MM.1S (cell line): ENCODE measurements at regions not wholly inside any gene's neighbourhood (a gene's known extent, or its start where the extent isn't known, plus 50 kb on each side); places are given as distances from the start of the nearest gene placed in this dataset.

ENCODE experiments used
- DNase-seq: peaks from one replicate; pipeline ENCODE4 v3.0.0-alpha.2; 2015
- H2AFZ ChIP-seq: fragments of 300-600 bp; sonication (generic); 2 replicates; pipeline ENCODE4 v1.6.0; 2016; ENCODE audit warnings: antibody characterized with exemption, low read length
- H3F3A ChIP-seq: fragments of 300-600 bp; sonication (generic); 2 replicates; pipeline ENCODE4 v1.6.1; 2016; ENCODE audit warnings: mild to moderate bottlenecking, antibody characterized with exemption, low read length, moderate library complexity, mixed read lengths; ENCODE audit not compliant: insufficient read depth
- H3K27ac ChIP-seq: fragments of 300-600 bp; sonication (generic); 2 replicates; pipeline ENCODE4 v1.5.1; 2016; ENCODE audit warnings: mild to moderate bottlenecking, low read length
- H3K27me3 ChIP-seq: fragments of 300-600 bp; sonication (generic); replicated peaks from 2 replicates; pipeline ENCODE4 v1.6.0; 2016; ENCODE audit warnings: low read length; ENCODE audit not compliant: insufficient read depth
- H3K36me3 ChIP-seq: fragments of 300-600 bp; sonication (generic); replicated peaks from 2 replicates; pipeline ENCODE4 v1.6.1; 2016; ENCODE audit warnings: mild to moderate bottlenecking, low read length, mixed read lengths; ENCODE audit not compliant: insufficient read depth
- H3K4me1 ChIP-seq: fragments of 300-600 bp; sonication (generic); 2 replicates; pipeline ENCODE4 v1.6.1; 2016; ENCODE audit warnings: low read length, mixed read lengths
- H3K4me2 ChIP-seq: fragments of 300-600 bp; sonication (generic); 2 replicates; pipeline ENCODE4 v1.6.0; 2016; ENCODE audit warnings: low read depth, low read length
- H3K4me3 ChIP-seq: fragments of 300-600 bp; sonication (generic); 2 replicates; pipeline ENCODE4 v1.5.1; 2016; ENCODE audit warnings: low read length, mixed read lengths
- H3K79me2 ChIP-seq: fragments of 300-600 bp; sonication (generic); 2 replicates; pipeline ENCODE4 v1.6.1; 2016; ENCODE audit warnings: mixed run types, low read length, mixed read lengths
- H3K9ac ChIP-seq: fragments of 300-600 bp; sonication (generic); 2 replicates; pipeline ENCODE4 v1.6.1; 2016; ENCODE audit warnings: low read length, mixed read lengths
- H3K9me2 ChIP-seq: fragments of 300-600 bp; sonication (generic); replicated peaks from 2 replicates; pipeline ENCODE4 v1.6.1; 2016; ENCODE audit warnings: mild to moderate bottlenecking, low read length, mixed read lengths; ENCODE audit not compliant: insufficient read depth
- H3K9me3 ChIP-seq: fragments of 300-600 bp; sonication (generic); replicated peaks from 2 replicates; pipeline ENCODE4 v1.6.1; 2016; ENCODE audit warnings: mild to moderate bottlenecking, low read length, mixed read lengths; ENCODE audit not compliant: insufficient read depth
- H4K20me1 ChIP-seq: fragments of 300-600 bp; sonication (generic); 2 replicates; pipeline ENCODE4 v1.6.1; 2016; ENCODE audit warnings: mild to moderate bottlenecking, low read length, moderate library complexity, mixed read lengths; ENCODE audit not compliant: insufficient read depth
- EZH2 ChIP-seq: fragments of 300-600 bp; sonication (generic); optimal IDR thresholded peaks from 2 replicates; pipeline ENCODE3; 2017; ENCODE audit warnings: low read depth, mild to moderate bottlenecking, antibody characterized with exemption, low read length, mixed read lengths
- EZH2phosphoT487 ChIP-seq: fragments of 300-600 bp; sonication (generic); IDR thresholded peaks from 2 replicates; pipeline ENCODE4 v1.6.1; 2018; ENCODE audit warnings: antibody characterized with exemption, low read length
- TF ChIP-seq, protein P1 (sequence below): fragments of 300-600 bp; sonication (generic); IDR thresholded peaks from 2 replicates; pipeline ENCODE4 v1.5.1; 2016; ENCODE audit warnings: antibody characterized with exemption, low read length, mixed read lengths

DNA sequence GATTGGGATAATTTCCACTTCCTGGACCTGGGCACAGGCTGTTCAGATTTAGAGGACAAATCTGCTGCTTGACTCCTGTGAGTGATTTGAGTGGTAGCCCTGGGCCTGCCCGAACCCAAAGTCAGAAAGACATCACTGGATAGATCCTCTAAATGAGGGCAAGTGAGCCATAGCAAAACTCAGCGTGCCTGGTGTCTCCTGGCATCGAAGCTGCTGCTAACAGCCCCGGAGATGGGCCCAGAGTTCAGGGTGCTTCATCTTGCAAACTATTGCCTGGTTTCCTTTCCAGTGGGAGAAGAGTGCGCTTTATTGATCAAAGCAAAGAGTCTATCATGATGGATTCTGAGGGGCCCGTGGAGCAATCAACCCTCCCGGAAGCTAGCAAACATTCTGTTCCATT lies 153.1 kb upstream of the KLHL29 start:
- no peak overlapping the region for H3K4me2 ChIP-seq
- H2AFZ ChIP-seq: no peak overlapping the region
- H3K9me2 ChIP-seq: no peaks in the 10 kb centered on the region
- H3K4me3 ChIP-seq: no peak overlapping the region
- no peaks in the 10 kb centered on the region for H3K79me2 ChIP-seq
- TF ChIP-seq, protein P1, sequence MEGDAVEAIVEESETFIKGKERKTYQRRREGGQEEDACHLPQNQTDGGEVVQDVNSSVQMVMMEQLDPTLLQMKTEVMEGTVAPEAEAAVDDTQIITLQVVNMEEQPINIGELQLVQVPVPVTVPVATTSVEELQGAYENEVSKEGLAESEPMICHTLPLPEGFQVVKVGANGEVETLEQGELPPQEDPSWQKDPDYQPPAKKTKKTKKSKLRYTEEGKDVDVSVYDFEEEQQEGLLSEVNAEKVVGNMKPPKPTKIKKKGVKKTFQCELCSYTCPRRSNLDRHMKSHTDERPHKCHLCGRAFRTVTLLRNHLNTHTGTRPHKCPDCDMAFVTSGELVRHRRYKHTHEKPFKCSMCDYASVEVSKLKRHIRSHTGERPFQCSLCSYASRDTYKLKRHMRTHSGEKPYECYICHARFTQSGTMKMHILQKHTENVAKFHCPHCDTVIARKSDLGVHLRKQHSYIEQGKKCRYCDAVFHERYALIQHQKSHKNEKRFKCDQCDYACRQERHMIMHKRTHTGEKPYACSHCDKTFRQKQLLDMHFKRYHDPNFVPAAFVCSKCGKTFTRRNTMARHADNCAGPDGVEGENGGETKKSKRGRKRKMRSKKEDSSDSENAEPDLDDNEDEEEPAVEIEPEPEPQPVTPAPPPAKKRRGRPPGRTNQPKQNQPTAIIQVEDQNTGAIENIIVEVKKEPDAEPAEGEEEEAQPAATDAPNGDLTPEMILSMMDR: no peak
- TF ChIP-seq EZH2: no peak
- no peak for TF ChIP-seq EZH2phosphoT487
- H3K4me1 ChIP-seq: no peaks in the 10 kb centered on the region
- no peaks in the 10 kb centered on the region for H4K20me1 ChIP-seq
- no peaks in the 10 kb centered on the region for H3F3A ChIP-seq
- no peaks in the 10 kb centered on the region for H3K36me3 ChIP-seq
- no peaks in the 10 kb centered on the region for H3K27me3 ChIP-seq
- DNase-seq: no peak
- no peak overlapping the region for H3K9ac ChIP-seq
- H3K27ac ChIP-seq: no peak overlapping the region
- H3K9me3 ChIP-seq: no peaks in the 10 kb centered on the region

DNA sequence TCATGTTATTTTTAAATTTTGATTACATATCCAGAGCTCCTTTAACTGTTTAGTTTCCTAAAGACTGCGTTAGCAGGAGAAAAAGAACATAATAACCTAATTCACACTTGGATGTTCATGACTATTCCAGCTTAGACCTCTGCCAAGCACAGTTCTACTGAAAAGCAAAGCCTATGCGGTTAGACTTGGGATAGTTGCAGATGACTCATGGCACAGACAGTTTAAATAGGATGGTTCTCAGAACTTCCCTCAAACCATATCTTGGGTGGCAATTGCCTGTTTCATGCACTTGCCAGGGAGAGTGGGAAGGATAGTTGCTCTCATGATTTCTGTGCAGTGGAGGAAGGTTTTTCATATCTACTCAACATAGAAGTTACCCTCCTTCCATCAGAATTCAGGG lies 149.7 kb upstream of the KLHL29 start:
- Histone ChIP-seq H3K79me2 (no peaks in the 10 kb centered on the region), H3K27ac (no peak overlapping the region), H3K9me3 (no peaks in the 10 kb centered on the region), H2AFZ (no peak overlapping the region), H3K9ac (no peak overlapping the region), H3K4me2 (no peak overlapping the region), H3K27me3 (no peaks in the 10 kb centered on the region), H3F3A (no peaks in the 10 kb centered on the region), H3K4me3 (no peak overlapping the region), H3K9me2 (no peaks in the 10 kb centered on the region), H3K4me1 (no peaks in the 10 kb centered on the region), H4K20me1 (no peaks in the 10 kb centered on the region), H3K36me3 (no peaks in the 10 kb centered on the region)
- no peak for DNase-seq
- no peak for TF ChIP-seq EZH2phosphoT487
- TF ChIP-seq, protein P1: no peak
- no peak for TF ChIP-seq EZH2

DNA sequence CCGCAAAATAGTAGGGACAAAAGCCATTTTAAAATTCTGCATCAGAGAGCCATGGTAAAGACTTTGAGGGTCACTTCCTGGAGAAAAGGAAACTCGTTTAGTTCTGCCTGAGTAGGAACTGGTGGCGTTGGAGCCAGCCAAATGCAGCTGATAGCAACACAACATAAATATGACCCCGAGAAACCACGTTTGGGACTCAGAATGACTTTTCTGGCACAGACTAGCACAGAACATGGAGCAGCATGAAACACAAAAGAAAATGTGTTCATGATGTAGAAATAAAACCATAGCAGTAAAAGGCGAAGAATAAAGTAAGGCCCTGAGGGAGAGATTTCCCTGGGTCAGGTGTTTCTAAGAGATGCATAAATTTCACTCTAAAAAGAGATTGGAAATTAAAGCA lies 149.2 kb upstream of the KLHL29 start:
- H3K27me3 ChIP-seq: no peaks in the 10 kb centered on the region
- H3K4me1 ChIP-seq: no peaks in the 10 kb centered on the region
- no peaks in the 10 kb centered on the region for H3K79me2 ChIP-seq
- no peak overlapping the region for H2AFZ ChIP-seq
- no peak for TF ChIP-seq EZH2
- no peak for TF ChIP-seq EZH2phosphoT487
- TF ChIP-seq, protein P1: no peak
- H3K9me2 ChIP-seq: no peaks in the 10 kb centered on the region
- no peak overlapping the region for H3K27ac ChIP-seq
- H3F3A ChIP-seq: no peaks in the 10 kb centered on the region
- H3K4me2 ChIP-seq: no peak overlapping the region
- H3K36me3 ChIP-seq: no peaks in the 10 kb centered on the region
- DNase-seq: no peak
- H3K9ac ChIP-seq: no peak overlapping the region
- no peaks in the 10 kb centered on the region for H3K9me3 ChIP-seq
- H4K20me1 ChIP-seq: no peaks in the 10 kb centered on the region
- no peak overlapping the region for H3K4me3 ChIP-seq

DNA sequence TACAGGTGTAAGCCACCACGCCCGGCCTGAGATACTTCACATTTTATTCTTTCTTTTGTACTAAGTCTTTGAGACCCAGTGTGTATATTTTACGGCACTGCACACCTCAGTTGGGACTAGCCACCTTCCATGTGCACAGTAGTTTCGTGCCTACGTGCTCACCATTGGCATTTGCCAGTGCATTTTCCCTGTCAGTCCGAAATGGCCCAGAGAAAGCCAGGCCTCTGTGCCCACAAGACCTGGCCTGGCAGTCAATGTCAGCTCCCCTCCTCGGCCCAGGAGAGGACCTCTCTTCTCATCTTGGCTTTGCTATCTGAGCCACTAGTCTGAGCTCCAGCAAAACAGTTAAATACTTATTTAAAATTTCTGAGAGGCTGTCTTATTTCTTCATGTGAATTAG lies 147.8 kb upstream of the KLHL29 start:
- Histone ChIP-seq H3K27me3 (no peaks in the 10 kb centered on the region), H3K4me1 (no peaks in the 10 kb centered on the region), H3K27ac (no peak overlapping the region), H3K9ac (no peak overlapping the region), H2AFZ (no peak overlapping the region), H3K9me2 (no peaks in the 10 kb centered on the region), H3K9me3 (no peaks in the 10 kb centered on the region), H3K4me2 (no peak overlapping the region), H3F3A (no peaks in the 10 kb centered on the region), H4K20me1 (no peaks in the 10 kb centered on the region), H3K36me3 (no peaks in the 10 kb centered on the region), H3K79me2 (no peaks in the 10 kb centered on the region), H3K4me3 (no peak overlapping the region)
- DNase-seq: no peak
- TF ChIP-seq EZH2 (no peak), EZH2phosphoT487 (no peak)
- TF ChIP-seq, protein P1: no peak
